Ascending aorta (tissue), 2 donors: ENCODE measurements at regions not wholly inside any gene's neighbourhood (a gene's known extent, or its start where the extent isn't known, plus 50 kb on each side); places are given as distances from the start of the nearest gene placed in this dataset.
"Not testable (repeated sequence)": the region's sequence is repeated elsewhere in the genome, so short reads cannot be mapped to it uniquely, and the experiment has no call there.

Experiments used
- DNase-seq, 2 donors: peaks; one replicate each; pipeline ENCODE4 v3.0.0-alpha.2; 2019; ENCODE audit warnings: low spot score in 2 of 2
- H3K27ac ChIP-seq, 2 donors: fragments of 200-600 bp; sonication (generic); one replicate each; pipeline ENCODE4 v1.5.1; 2016 to 2017; ENCODE audit warnings: mild to moderate bottlenecking in 1 of 2
- H3K27me3 ChIP-seq: fragments of 200-600 bp; sonication (generic); one replicate; pipeline ENCODE4 v1.5.1; 2017
- H3K36me3 ChIP-seq, 2 donors: fragments of 200-600 bp; sonication (generic); one replicate each; pipeline ENCODE4 v1.5.1; 2016
- H3K4me1 ChIP-seq, 2 donors: fragments of 200-600 bp; sonication (generic); one replicate each; pipeline ENCODE4 v1.5.1; 2016 to 2017; ENCODE audit warnings: mild to moderate bottlenecking in 1 of 2
- H3K4me3 ChIP-seq, 2 donors: fragments of 200-600 bp; sonication (generic); one replicate each; pipeline ENCODE4 v1.5.1; 2016 to 2017; ENCODE audit warnings: mild to moderate bottlenecking in 1 of 2
- H3K9me3 ChIP-seq, 2 donors: fragments of 200-600 bp; sonication (generic); one replicate each; pipeline ENCODE4 v1.5.1; 2016
- intact Hi-C: fragments of 100-400 bp; cut with DNase I; formaldehyde crosslinking; loops from one replicate; pipeline ENCODE4 v1.15.1; 2023
- TF ChIP-seq, protein P1 (sequence below), 3 experiments: fragments of 200-600 bp in 2 of 3; fragments of 450-650 bp in 1 of 3; sonication (generic) in 2 of 3; IDR thresholded peaks; one replicate each; pipeline ENCODE4 v1.5.1; 2016 to 2019; ENCODE audit warnings: antibody characterized with exemption in 3 of 3, mild to moderate bottlenecking in 1 of 3, moderate library complexity in 1 of 3

DNA sequence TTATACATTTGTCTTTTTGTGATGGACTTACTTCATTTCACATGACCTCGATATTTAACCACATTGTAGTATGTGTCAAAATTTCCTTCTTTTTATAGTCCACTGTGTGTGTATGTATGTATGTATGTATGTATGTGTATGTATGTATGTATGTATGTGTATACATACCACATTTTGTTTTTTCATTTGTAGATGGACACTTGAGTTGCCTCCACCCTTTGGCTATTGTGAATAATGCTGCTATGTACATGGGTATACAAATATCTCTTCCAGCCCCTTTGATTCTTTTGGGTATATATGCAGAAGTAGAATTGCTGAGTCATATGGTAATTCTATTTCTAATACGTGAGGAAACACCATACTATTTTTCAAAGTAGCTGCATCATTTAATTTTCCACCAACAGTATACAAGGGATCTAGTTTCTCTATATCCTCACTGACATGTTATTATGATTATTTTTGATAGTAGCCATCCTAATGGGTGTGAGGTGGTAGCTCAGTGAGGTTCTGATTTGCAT, 228.2 kb downstream of the OPA1 start:
- Histone ChIP-seq H3K36me3 (no peaks in the 10 kb centered on the region), H3K27me3 (no peaks in the 10 kb centered on the region), H3K4me3 (no peak overlapping the region), H3K9me3 (no peaks in the 10 kb centered on the region), H3K4me1 (no peaks in the 10 kb centered on the region), H3K27ac (no peak overlapping the region)
- DNase-seq = no peak
- intact Hi-C loops = no loop called here
- TF ChIP-seq, protein P1, sequence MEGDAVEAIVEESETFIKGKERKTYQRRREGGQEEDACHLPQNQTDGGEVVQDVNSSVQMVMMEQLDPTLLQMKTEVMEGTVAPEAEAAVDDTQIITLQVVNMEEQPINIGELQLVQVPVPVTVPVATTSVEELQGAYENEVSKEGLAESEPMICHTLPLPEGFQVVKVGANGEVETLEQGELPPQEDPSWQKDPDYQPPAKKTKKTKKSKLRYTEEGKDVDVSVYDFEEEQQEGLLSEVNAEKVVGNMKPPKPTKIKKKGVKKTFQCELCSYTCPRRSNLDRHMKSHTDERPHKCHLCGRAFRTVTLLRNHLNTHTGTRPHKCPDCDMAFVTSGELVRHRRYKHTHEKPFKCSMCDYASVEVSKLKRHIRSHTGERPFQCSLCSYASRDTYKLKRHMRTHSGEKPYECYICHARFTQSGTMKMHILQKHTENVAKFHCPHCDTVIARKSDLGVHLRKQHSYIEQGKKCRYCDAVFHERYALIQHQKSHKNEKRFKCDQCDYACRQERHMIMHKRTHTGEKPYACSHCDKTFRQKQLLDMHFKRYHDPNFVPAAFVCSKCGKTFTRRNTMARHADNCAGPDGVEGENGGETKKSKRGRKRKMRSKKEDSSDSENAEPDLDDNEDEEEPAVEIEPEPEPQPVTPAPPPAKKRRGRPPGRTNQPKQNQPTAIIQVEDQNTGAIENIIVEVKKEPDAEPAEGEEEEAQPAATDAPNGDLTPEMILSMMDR (IDR thresholded peaks at IDR 0.05) = no peak

DNA sequence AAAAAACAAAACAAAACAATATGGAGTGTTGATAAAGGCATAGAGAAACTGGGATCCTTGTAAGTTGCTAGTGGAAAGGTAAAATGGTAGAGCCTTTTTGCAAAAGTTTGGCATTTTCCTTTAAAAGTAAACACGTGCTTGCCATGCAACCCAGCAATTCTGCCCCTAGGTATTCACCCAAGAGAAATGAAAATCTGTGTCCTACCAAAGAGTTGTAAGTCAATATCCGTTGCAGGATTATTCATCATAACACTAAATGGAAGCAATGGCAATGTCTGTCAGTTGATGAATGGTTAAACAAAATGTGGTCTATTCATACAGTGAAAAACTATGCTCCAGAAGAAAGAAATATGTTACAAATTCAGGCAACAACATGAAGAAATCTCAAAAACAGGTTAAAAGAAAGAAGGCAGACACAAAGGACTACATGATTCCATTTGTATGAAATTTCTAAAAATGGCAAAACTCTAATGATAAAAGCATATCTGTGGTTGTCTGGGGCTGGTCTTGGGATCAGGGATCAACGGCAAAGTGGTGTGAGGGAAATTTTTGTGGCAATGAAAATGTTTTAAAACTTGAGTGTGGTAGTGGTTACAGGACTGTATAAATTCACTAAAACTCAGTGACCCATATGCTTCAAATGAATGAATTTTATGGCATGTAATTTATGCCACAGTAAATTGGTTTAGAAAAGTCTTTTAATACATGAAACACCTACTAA, 229.6 kb downstream of the OPA1 start:
- Histone ChIP-seq H3K4me1 (no peaks in the 10 kb centered on the region), H3K9me3 (no peaks in the 10 kb centered on the region), H3K27ac (no peak overlapping the region), H3K27me3 (no peaks in the 10 kb centered on the region), H3K4me3 (no peak overlapping the region), H3K36me3 (no peaks in the 10 kb centered on the region)
- TF ChIP-seq, protein P1 (IDR thresholded peaks at IDR 0.05) = no peak
- no peak for DNase-seq
- intact Hi-C loops = no loop called here

DNA sequence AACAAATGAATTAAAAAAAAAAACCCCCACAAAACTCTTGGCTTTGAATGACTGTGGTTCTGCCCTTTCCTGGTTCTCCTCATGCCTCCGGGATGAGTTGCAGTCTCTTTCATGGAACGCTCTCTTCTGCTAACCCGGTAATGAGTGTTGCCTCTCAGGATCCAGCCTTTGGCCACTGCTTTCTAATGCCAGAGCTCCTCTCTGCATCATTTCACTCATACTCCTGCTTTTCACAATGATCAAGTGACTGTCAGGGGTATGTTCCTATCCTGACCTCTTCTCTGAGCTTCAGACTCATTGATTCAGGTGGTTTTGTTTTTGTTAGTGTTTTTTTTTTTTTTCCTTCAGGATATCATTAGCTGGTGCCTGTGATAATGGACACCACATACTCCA, 230.2 kb downstream of the OPA1 start:
- DNase-seq, H3K4me1 ChIP-seq, H3K36me3 ChIP-seq, intact Hi-C loops, H3K27ac ChIP-seq, H3K9me3 ChIP-seq, H3K27me3 ChIP-seq, H3K4me3 ChIP-seq: not testable (repeated sequence)

DNA sequence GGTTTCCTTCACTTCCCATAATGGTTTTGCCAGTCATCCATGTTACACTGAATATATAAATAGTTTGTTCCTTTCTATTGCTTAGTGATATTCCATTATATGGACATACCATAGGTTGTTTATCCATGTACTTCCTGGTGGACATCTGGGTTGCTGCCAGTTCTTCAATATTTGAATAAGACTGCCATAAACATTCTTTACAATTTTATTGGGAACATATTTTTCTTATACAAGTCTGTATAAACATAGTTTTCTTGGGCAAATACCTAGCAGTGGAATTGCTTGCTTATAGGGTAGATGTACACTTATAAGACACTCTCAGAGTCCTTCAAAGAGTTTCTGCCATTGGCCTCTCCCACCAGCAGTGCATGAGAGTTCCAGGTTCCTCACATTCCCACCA, 231.4 kb downstream of the OPA1 start:
- Histone ChIP-seq H3K9me3 (no peaks in the 10 kb centered on the region), H3K27ac (no peak overlapping the region), H3K4me3 (no peak overlapping the region), H3K4me1 (no peaks in the 10 kb centered on the region), H3K27me3 (no peaks in the 10 kb centered on the region), H3K36me3 (no peaks in the 10 kb centered on the region)
- TF ChIP-seq, protein P1 (IDR thresholded peaks at IDR 0.05) = no peak
- intact Hi-C loops = no loop called here
- no peak for DNase-seq

DNA sequence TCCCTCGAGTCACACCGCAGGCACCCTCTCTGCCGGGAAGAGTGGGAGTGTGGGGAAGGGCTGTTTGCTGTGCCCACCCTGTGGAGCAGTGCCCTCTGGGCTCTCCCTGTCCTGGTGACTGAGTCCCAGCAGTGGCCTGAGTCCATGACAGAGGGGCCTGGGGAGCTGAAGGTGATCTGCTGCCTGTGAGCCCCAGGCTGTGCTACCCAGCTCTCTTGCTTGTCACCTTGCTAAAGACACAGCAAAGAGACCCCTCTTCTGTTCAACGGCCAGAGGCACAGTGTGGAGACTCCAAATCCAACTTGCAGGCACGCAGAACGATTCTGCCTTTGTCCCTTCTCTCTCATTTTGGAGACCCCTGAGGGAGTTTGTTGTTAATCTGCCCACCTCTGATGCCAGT, 232.6 kb downstream of the OPA1 start:
- TF ChIP-seq, protein P1 (IDR thresholded peaks at IDR 0.05) = no peak
- no peaks in the 10 kb centered on the region for H3K36me3 ChIP-seq
- no peak overlapping the region for H3K27ac ChIP-seq
- intact Hi-C loops = no loop called here
- H3K9me3 ChIP-seq = no peaks in the 10 kb centered on the region
- no peaks in the 10 kb centered on the region for H3K27me3 ChIP-seq
- DNase-seq = no peak
- no peaks in the 10 kb centered on the region for H3K4me1 ChIP-seq
- no peak overlapping the region for H3K4me3 ChIP-seq

DNA sequence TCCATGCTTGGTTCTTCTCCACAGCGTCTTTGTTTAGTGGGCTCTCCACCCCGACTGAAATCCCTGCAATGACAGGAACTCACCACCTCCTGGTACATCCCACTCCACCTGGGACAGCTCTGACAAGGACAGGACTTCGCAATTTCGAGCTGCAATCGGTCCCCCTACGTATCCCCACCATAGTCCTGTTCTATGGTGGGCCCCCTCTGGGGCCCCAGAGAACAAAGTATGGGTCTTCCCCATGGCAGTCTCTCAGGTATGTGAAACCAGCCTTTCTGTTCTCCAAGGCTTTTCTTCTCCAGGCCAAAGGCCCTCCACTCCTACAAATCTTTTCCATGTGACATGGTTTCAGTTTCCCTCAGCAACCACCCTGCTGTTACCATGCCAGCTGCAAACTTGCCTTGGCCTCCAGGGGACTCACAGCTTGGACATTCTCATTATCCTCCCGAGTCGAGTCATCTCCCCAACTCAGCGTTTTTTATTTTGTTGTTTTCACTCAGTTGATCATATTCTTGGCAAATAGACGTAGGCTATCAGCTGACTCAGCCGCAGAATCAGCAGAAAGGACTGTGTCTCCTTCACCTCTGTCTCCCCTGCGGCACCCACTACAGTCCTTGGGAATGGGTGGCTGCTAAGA, 233.3 kb downstream of the OPA1 start:
- Histone ChIP-seq H3K4me1 (no peaks in the 10 kb centered on the region), H3K9me3 (no peaks in the 10 kb centered on the region), H3K36me3 (no peaks in the 10 kb centered on the region), H3K27ac (no peak overlapping the region), H3K4me3 (no peak overlapping the region), H3K27me3 (no peaks in the 10 kb centered on the region)
- intact Hi-C loops = no loop called here
- TF ChIP-seq, protein P1 (IDR thresholded peaks at IDR 0.05) = no peak
- DNase-seq = no peak
